ENCODE measurements at regions not wholly inside any gene's neighbourhood (a gene's known extent, or its start where the extent isn't known, plus 50 kb on each side); places are given as distances from the start of the nearest gene placed in this dataset.

DNA sequence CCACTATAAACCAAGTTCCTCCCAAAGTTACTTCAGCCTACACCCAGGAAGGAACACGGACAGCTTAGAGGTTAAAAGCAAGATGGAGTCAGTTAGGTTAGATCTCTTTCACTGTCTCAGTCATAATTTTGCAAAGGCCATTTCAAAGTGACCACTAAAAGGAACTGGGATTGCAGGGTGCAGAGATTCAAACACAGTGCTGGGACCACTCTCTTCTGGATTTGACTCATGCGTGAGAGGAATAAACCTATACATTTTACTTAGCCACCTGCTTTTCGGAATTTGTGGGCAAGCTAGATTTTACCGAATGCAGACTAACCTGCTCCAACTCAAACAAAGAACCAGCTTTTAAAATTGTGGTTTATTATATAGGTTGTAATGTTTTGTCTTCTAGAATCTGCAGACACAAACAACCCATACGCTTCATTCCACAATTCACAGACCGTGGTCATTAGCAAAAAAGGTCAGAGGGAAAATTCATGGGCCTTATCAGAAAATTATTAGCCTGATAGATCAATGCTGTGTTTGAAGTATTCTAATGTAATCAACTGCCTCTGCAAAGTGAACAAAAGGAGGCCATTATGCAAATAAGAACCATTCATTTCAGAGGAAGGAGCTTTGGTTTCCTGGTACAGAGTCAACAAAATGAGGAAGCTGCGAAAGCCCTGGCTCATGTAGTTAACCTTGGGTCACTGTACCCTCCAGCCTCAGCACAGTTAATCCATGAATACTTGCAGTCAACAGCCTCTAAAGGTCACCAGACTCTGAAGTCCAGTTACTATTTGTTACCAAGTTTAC is 342.7 kb upstream of the KLF6 start:
- DNase-seq (peak in 1 of 2 donors; percentile 23), ATAC-seq (peak in 2 of 3 donors; percentile 28 to 67)
- peaks cover 15% of the 10 kb centered on the region for H3K36me3 Mint-ChIP-seq
- Histone ChIP-seq H3K4me3 (ENCODE audit: low read length) (no peak overlapping the region), H3K9me3 (ENCODE audit: control insufficient read depth, insufficient read depth, low read length) (peaks cover 5% of the 10 kb centered on the region), H3K27ac (ENCODE audit: low read length) (no peak overlapping the region), H3K27me3 (ENCODE audit: control insufficient read depth, insufficient read depth, low read length) (no peaks in the 10 kb centered on the region), H3K4me1 (ENCODE audit: control insufficient read depth, insufficient read depth, low read length) (peaks cover 25% of the 10 kb centered on the region), H3K36me3 (ENCODE audit: control insufficient read depth, insufficient read depth, low read length) (no peaks in the 10 kb centered on the region)
- no peak overlapping the region for H3K4me3 Mint-ChIP-seq
- WGBS (ENCODE audit: insufficient coverage) = 58% methylated on average over 3 of the region's 7 CpGs
- TF ChIP-seq, protein P1, sequence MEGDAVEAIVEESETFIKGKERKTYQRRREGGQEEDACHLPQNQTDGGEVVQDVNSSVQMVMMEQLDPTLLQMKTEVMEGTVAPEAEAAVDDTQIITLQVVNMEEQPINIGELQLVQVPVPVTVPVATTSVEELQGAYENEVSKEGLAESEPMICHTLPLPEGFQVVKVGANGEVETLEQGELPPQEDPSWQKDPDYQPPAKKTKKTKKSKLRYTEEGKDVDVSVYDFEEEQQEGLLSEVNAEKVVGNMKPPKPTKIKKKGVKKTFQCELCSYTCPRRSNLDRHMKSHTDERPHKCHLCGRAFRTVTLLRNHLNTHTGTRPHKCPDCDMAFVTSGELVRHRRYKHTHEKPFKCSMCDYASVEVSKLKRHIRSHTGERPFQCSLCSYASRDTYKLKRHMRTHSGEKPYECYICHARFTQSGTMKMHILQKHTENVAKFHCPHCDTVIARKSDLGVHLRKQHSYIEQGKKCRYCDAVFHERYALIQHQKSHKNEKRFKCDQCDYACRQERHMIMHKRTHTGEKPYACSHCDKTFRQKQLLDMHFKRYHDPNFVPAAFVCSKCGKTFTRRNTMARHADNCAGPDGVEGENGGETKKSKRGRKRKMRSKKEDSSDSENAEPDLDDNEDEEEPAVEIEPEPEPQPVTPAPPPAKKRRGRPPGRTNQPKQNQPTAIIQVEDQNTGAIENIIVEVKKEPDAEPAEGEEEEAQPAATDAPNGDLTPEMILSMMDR (IDR thresholded peaks at IDR 0.05) = no peak
- peaks cover 0 to 4% of the 10 kb centered on the region in 2 donors for H3K9me3 Mint-ChIP-seq
- H3K27ac Mint-ChIP-seq = no peak overlapping the region
- intact Hi-C loops (cut with micrococcal nuclease) = no loop called here
- H3K4me1 Mint-ChIP-seq = peaks cover 16 to 22% of the 10 kb centered on the region in 2 donors
- no peaks in the 10 kb centered on the region for H3K27me3 Mint-ChIP-seq (ENCODE audit: low read depth in 2 of 2)

GRCh38 chr10:4125776-4126175 is 340.8 kb upstream of the KLF6 start:
- intact Hi-C loops (cut with micrococcal nuclease) = no loop called here
- no peak overlapping the region for H3K4me3 Mint-ChIP-seq
- peaks cover 24 to 30% of the 10 kb centered on the region in 2 donors for H3K4me1 Mint-ChIP-seq
- H3K27ac Mint-ChIP-seq = no peak overlapping the region
- peaks cover 0 to 4% of the 10 kb centered on the region in 2 donors for H3K9me3 Mint-ChIP-seq
- WGBS (ENCODE audit: insufficient coverage) = 80% methylated on average over 1 of the region's 1 CpG
- Histone ChIP-seq H3K4me1 (ENCODE audit: control insufficient read depth, insufficient read depth, low read length) (peaks cover 27% of the 10 kb centered on the region), H3K27ac (ENCODE audit: low read length) (no peak overlapping the region), H3K9me3 (ENCODE audit: control insufficient read depth, insufficient read depth, low read length) (peaks cover 5% of the 10 kb centered on the region), H3K4me3 (ENCODE audit: low read length) (no peak overlapping the region), H3K36me3 (ENCODE audit: control insufficient read depth, insufficient read depth, low read length) (no peaks in the 10 kb centered on the region), H3K27me3 (ENCODE audit: control insufficient read depth, insufficient read depth, low read length) (no peaks in the 10 kb centered on the region)
- no peak for ATAC-seq
- DNase-seq = no peak
- TF ChIP-seq, protein P1 (IDR thresholded peaks at IDR 0.05) = no peak
- peaks cover 0 to 3% of the 10 kb centered on the region in 2 donors for H3K27me3 Mint-ChIP-seq (ENCODE audit: low read depth in 2 of 2)
- peaks cover 15% of the 10 kb centered on the region for H3K36me3 Mint-ChIP-seq

DNA sequence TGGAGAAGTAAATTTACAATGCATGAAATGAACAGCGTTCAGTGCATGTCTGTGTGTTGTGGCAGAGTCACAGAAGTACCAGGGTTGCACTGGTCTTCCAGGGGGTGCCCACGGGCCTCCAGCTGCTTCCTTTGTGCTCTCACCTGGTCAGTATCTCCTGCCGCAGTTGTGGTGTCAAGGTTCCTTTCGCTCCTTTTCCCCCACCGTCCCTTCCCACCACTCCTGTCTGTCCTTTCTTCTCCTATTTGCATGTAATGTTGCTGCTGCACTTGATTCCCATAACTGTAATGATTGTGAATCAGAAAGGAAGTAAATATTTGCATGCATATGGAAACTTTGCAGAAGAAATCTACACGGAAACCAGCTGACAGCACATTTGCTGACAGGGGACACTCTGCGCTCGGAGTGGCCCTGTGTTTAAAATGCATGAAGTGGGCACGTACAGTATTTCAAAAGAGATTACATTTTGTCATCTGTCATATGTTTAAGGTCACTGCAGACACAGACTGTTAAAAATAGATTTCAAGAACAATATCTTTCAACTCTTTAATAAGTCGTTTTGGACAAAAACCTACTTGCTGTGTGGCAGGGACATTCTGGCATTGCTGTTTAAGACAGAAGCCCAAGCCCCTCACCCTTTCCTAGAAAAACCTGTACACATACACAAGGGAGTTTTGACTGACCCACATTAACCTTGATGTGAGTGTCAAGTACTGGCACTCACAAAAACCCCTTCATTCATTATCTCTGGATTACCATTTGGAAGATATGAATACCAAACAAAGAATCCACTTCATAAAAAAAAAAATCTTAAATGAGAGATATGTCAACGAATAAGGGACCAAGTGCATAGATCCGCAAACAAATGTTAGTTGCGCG is 336.7 kb upstream of the KLF6 start:
- no peaks in the 10 kb centered on the region for H3K27me3 ChIP-seq (ENCODE audit: control insufficient read depth, insufficient read depth, low read length)
- H3K27ac ChIP-seq (ENCODE audit: low read length) = no peak overlapping the region
- H3K4me1 ChIP-seq (ENCODE audit: control insufficient read depth, insufficient read depth, low read length) = peaks cover 9% of the 10 kb centered on the region
- TF ChIP-seq, protein P1 (IDR thresholded peaks at IDR 0.05) = no peak
- peaks cover 0 to 6% of the 10 kb centered on the region in 2 donors for H3K27me3 Mint-ChIP-seq (ENCODE audit: low read depth in 2 of 2)
- intact Hi-C loops (cut with micrococcal nuclease) = no loop called here
- peak overlapping the region in 1 of 2 donors; percentile 39 for H3K27ac Mint-ChIP-seq
- H3K9me3 ChIP-seq (ENCODE audit: control insufficient read depth, insufficient read depth, low read length) = peaks cover 5% of the 10 kb centered on the region
- peaks cover 2 to 4% of the 10 kb centered on the region in 2 donors for H3K9me3 Mint-ChIP-seq
- H3K4me3 ChIP-seq (ENCODE audit: low read length) = no peak overlapping the region
- H3K4me1 Mint-ChIP-seq = peaks cover 8% of the 10 kb centered on the region in 2 donors
- WGBS (ENCODE audit: insufficient coverage) = 41% methylated on average over 14 of the region's 14 CpGs
- H3K36me3 Mint-ChIP-seq = peaks cover 15% of the 10 kb centered on the region
- no peak overlapping the region for H3K4me3 Mint-ChIP-seq
- DNase-seq (no peak), ATAC-seq (peak in 1 of 3 donors; percentile 44)
- H3K36me3 ChIP-seq (ENCODE audit: control insufficient read depth, insufficient read depth, low read length) = no peaks in the 10 kb centered on the region

Measured in natural killer cell (primary cell).